Stromal cell of bone marrow (primary cell): ENCODE measurements at regions not wholly inside any gene's neighbourhood (a gene's known extent, or its start where the extent isn't known, plus 50 kb on each side); places are given as distances from the start of the nearest gene placed in this dataset.
A peak's percentile ranks its signal among the peaks of the same experiment; 100 is the strongest.

Source experiments
- DNase-seq: peaks from one replicate; pipeline ENCODE4 v3.0.0-alpha.2; 2012; ENCODE audit warnings: low read depth

- DNase-seq: no peak
These were observed 407.6 kb upstream of the HS6ST1 start for GRCh38 chr2:128726236-128726635.

GRCh38 chr2:128726911-128727310 lies 408.2 kb upstream of the HS6ST1 start:
- no peak for DNase-seq

DNA sequence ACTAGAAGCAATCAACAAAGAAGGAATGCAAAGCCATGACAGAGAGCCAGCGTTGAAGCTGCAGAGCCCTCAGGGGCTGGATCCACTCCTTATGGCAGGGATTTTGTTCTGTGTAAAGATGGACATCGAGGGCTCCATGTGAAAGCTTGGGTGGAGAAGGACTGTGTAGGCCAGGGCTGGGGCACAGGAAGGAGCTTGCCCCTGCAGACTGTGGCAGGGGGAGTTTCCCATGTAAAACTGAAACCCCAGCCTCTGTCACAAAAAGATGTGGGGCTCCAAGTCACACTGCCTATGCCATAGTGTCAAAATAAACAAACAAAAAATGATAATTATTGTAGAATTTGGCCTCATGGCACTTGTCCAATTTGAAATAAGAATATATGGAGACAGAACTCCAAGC lies 408.7 kb upstream of the HS6ST1 start:
- DNase-seq: no peak

- peak; percentile 88 for DNase-seq
These were observed 409.2 kb upstream of the HS6ST1 start for GRCh38 chr2:128727914-128728313.

DNA sequence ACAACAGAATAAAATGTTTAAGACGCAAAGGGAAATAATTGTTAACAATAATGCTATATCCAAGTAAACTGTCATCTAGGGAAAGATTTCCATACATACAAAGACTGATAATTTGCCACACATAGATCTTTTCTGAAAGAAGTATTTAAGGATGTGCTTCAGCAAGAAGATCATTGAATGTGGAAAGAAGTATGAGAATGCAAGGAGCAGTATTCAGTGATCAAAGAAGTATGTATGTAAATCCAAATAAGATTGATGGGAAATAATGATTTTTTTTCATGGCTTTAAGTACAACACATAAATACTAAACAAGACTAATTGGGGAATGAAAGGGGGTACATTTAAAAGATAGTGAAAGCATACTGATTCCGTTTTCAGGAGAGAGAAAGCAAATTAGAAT lies 410.4 kb upstream of the HS6ST1 start:
- no peak for DNase-seq

DNA sequence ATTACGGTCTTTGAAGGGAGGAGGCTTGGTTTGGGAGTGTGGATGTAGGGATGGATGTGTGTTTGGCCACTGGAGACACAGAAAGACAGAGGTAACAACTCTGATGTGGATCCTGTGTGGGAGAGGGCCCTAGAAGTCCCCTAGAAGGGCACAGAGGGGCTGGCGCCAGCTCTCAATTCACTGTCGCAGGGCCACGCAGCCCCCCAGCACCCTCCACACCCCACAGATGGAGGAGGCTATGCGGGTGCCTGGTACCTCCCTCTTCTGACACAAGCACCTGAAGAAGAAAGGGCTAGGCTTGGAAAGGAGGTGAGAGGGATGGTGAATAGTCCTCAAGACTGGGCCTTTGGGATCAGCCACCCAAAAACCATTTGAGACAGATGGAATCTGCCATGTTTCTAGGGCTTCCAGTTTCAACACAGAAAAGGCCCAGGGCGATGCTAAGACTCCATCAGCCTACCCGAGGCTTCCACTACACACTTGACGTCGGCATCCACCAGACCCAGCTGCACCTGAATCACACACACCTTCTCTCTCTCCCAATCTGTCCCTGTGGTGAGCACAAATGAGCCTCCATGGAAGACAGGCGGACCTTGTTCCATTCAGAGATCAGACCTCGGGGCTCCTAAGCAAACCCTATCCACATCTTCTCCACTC lies 413.5 kb upstream of the HS6ST1 start:
- no peak for DNase-seq

DNA sequence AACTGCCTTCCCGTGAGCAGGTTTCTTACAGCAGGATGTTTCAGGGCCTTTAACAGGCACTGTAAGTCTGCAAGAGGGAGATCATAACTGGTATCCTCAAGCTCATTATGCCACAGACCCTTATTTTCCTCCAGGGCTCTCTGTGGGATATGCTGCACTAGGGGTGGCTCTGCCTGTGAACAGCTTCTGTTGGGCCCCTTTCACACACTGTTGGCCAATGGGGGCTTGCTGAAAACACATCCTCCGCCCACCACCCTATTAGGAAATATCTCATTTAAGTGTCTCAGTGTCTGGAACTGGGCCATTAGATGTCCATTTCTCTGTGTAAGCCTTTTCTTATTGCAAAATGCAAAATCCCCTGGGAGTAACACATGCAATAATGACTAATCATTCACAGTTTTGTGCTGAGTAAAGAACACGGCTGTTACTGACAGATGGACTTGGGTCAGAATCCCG lies 414.3 kb upstream of the HS6ST1 start:
- DNase-seq: peak; percentile 91

DNA sequence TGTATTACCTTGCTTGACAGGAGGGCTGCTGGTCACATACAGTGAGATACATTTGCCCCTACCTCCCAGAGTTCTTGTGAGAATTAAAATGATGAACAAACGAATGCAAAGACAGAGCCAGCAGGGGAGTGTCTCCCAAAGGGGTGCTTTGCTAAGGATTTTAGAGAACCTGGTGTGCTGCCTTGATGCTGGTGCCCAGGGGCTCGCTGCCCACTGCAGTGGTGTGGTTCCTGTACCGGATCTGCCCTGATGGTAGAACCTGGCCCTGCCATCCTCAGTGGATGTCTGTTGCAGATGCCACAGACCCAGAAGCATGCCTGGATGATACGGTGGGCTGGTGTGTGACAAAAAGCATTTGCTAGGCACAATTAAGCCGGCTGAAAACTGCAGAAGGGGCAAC lies 414.8 kb upstream of the HS6ST1 start:
- DNase-seq: no peak

DNA sequence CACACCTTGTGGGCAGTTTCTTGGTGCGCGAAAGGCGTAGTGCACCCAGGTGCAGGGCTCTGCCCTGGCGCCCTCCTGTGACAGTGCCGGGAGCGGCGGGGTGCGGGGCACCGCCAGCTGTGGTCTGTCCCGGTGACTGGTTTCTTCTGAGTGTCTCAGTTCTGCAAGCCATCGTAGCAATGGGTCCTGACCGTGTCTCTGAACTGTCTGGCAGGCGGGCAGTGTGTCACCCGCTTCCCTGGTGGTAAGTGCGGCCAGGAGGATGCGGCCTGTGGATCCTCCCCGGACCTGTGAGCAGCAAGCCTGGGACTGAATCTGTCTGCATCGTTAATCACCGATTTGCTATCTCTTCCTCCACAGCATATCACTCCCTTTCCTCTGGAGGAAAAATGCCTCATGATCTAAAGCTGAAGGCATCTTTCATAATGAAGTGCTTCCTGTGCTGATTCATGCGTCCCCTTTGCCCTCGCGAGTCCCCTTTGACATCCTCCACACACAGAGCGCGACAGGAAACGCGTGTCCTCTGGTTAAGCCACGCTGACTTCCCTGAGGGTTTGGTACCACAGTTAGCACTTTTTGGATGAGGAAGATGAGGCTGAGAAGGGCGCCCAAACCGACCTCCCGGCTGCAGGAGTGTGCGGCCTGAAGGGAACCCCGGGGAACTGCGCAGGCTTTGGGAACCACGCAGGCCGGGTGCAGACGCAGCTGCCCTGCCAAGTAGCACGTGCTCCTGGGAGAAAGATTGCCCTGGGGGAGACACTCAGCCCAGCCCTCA lies 416.0 kb upstream of the HS6ST1 start:
- no peak for DNase-seq

DNA sequence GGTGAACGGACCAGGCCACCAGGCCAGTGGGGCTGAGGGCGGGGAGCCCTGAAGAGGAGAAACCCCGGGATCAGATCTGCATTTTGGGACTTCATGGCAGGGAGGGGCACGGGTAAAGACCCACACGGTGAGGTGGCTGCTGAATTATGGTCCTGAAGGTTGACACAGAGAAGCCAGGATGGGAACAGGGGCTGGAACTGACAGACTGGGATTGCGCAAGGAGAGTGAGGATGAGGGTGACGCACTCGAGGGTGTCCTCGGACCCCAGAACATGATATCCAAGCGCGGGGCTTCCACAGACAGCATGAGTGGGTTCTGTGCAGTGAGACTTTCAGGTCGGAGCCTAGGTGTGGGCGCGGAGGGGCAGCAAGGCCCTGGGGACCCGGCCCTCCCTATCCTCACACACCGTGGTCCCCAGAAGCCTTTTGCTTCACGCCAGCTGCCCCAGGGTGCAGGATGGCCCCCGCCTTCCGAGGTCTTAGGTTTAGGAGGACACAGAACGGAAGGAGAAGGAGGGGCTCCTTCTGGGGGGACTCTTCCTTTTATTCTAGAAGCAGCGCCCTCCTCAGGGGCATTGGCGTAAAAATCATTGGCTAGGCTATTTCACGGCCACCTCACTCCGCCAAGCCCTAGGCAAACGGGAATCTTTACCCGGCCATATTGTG lies 416.8 kb upstream of the HS6ST1 start:
- DNase-seq: no peak

GRCh38 chr2:128736046-128736688 lies 417.5 kb upstream of the HS6ST1 start:
- DNase-seq: no peak

- peak; percentile 36 for DNase-seq
These were observed 418.2 kb upstream of the HS6ST1 start for GRCh38 chr2:128736689-128737545.

GRCh38 chr2:128737546-128737826 lies 418.8 kb upstream of the HS6ST1 start:
- no peak for DNase-seq

DNA sequence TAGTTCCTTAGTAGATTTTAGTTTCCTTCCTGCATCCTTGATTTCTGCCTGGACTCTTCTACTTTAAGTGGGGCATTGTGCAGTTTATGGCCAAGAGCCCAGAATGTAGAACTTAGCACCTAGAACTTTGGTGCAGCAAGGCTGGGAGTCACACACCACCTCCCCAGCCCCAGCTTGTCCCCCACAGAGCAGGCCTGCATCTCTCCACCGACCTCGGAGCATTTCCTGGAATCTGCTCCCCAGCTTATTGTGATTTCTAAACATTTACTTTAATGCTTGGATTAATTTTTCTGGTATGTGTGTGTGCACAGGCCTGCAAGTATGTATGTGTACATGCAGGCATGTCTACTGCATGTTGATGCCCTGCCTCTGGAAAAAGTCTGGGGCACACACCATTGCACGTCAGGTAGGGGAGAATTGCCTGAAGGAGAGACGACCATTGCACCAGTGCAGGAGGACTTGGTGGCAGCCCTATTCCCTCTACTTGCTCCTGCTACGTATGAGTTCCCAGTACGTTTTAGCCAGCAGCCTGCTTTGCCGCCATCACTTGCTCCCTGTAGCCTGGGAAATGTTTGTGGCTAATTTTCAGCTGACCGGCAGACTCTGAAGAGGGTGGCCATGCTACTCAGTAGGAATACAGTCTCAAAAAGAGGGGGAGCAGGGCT lies 419.9 kb upstream of the HS6ST1 start:
- no peak for DNase-seq

DNA sequence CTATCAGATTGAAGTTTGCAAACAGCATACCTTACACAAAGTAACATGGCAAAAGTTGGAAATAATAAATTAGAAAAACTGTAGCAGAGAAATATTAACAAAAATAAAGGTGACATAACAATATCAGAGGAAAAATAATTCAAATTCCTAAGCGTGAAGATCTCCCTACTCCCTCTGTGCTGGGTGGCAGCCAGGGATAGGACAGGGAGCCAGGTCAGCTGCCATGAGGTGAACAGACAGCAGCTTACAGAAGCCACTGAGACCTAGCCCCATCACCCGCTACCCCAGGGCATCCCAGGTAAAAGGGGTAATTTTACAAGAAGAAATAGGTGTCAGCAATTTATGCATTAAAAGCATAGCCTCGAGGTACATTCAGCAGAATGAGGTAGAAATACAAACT lies 423.8 kb upstream of the HS6ST1 start:
- no peak for DNase-seq

DNA sequence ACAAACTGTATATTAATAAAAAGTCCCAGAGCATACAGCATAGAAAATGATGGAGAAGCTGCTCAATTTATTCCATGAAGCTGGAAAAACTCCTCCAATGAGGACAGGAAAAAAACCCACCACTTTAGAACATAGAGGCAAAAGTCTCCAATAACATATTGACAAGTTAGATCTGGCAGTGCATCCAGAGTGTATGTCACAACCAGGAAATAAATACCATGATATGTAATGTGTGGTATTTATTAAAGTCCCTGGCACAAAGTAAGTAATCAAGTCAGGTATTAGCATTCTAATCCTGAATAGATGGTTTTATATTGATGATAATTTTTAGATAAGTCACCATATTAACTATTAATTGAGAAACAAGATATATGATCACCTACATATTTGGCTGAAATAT lies 427.3 kb upstream of the HS6ST1 start:
- DNase-seq: no peak

GRCh38 chr2:128746356-128746755 lies 427.7 kb upstream of the HS6ST1 start:
- DNase-seq: no peak

DNA sequence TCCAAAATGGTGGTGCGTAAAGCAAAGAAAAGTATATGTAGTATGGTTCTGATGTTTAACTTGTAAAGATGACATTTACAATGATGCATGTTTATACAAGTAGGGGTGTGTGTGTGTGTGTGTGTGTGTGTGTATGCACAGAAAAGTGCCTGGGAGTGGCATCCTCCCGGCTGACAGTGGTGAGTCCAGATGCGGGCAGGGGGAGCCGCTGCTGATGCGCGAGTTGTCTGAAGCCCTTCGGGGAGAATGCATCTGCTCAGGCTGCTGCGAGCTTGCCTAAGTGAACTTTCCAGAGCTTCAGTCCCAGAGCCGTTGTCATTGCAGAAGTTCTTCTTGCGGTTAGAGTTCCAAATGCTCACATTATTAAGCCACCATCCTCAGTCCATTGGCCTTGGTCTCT lies 429.7 kb upstream of the HS6ST1 start:
- DNase-seq: no peak

DNA sequence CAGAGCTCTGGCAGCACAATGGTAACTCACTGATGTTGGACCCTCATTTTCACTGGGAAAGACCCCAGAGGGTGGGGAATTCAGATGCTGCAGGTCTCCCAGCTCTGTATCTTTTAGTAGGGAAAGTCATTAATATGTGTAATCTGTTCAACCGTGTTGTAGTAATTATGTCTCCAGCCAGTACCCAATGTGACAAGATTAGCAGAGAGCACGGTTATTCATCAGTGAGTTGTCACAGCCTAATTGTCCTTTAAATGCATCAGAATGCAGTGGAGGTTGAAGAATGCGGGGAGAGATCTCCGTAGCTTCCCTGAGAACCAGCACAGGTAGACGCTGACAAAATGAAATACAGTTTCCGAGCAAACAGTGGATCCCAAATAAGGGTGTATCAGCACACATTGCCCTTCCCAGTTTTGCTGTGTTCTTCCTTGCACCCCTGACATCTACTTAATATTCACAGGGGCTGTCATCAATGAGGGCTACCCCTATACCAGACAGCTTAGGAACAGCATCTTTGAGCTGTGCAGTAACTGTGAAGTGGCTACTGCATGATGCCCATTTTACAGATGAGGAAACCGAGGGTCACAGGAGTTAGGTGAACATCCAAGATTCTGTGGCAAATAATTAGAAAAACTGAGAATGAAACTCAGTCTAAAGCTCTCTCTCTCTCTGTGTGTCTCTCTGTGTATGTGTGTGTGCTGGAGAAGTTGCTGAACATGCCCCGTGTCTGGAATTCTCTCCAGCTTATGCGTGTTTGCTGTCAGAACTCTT lies 430.4 kb upstream of the HS6ST1 start:
- no peak for DNase-seq

DNA sequence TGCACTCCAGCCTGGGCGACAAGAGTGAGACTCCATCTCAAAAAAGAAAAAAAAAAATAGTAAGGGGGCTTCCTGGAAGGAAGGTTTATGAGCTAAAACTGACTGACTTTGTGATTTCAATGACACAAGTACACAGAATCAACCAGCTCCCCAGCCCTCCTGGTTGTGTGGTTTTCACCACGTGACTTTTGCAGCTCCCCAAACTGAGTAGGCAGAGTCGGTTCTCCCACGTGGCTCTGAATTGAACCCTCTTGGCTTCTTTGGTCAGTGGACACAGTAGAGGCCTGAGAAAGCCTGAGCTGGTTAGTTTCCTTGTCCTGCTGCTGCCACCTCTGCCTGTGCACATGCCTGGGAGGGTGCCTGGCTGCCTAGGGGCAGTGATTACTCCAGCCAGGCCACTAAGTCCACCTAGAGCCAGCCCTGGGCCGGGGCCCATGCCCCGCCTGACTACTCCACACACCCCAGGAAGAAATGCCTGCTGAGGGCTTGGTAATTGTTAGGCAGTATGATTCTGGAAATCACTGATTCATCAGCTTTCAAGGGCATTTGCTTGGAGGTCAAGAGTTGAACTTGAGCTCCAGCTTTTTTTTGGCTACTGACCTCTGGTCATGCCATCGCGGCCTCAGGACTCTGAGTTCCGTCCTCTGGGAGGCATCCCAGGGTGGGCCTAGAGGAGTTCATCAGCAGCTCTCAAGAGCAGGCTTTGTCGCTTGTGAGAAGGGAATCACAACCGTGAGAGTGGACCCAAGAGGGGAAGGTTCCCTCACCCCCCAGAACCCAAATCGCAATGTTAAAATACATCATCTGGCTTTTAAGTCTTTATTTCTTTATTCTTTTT lies 431.9 kb upstream of the HS6ST1 start:
- no peak for DNase-seq
